ENCODE measurements at regions not wholly inside any gene's neighbourhood (a gene's known extent, or its start where the extent isn't known, plus 50 kb on each side); places are given as distances from the start of the nearest gene placed in this dataset.

- TF ChIP-seq CTCF (IDR thresholded peaks at IDR 0.05), result no peak
- no peak for TF ChIP-seq POLR2A (IDR thresholded peaks at IDR 0.05)
These were observed 293.3 kb downstream of the METTL15 start for GRCh38 chr11:28401446-28401845.
